Thoracic aorta (tissue), 2 donors: ENCODE measurements at regions not wholly inside any gene's neighbourhood (a gene's known extent, or its start where the extent isn't known, plus 50 kb on each side); places are given as distances from the start of the nearest gene placed in this dataset.

Experiments
- ATAC-seq: fragments of 150-250 bp; one replicate; pipeline ENCODE4 v1.8.0; 2017; ENCODE audit warnings: low read depth; ENCODE audit not compliant: insufficient number of reproducible peaks, low FRiP score
- DNase-seq: peaks from one replicate; pipeline ENCODE4 v3.0.0-alpha.2; 2020; ENCODE audit warnings: low spot score
- H3K27ac ChIP-seq, 2 donors: fragments of 200-600 bp; sonication (generic); 1 replicate in 1 of 2; 2 replicates in 1 of 2; pipeline ENCODE4 v1.5.1; 2016; ENCODE audit warnings: mild to moderate bottlenecking in 2 of 2, moderate library complexity in 2 of 2
- H3K27me3 ChIP-seq: fragments of 200-600 bp; sonication (generic); replicated peaks from 2 replicates; pipeline ENCODE4 v1.6.0; 2016; ENCODE audit warnings: mild to moderate bottlenecking; ENCODE audit not compliant: insufficient read depth
- H3K36me3 ChIP-seq: fragments of 200-600 bp; sonication (generic); one replicate; pipeline ENCODE4 v1.5.1; 2016
- H3K4me1 ChIP-seq, 2 donors: fragments of 200-600 bp; sonication (generic); 1 replicate in 1 of 2; 2 replicates in 1 of 2; pipeline versions ENCODE4 v1.5.1 to v1.6.0; 2016; ENCODE audit warnings: low read depth in 2 of 2, mild to moderate bottlenecking in 1 of 2; ENCODE audit not compliant: control insufficient read depth in 1 of 2
- H3K4me3 ChIP-seq: fragments of 200-600 bp; sonication (generic); 2 replicates; pipeline ENCODE4 v1.5.1; 2016; ENCODE audit warnings: mild to moderate bottlenecking
- H3K9me3 ChIP-seq: fragments of 200-600 bp; sonication (generic); 2 replicates; pipeline ENCODE4 v1.5.1; 2016
- CTCF ChIP-seq: fragments of 200-600 bp; sonication (generic); IDR thresholded peaks from one replicate; pipeline ENCODE4 v1.5.1; 2019; ENCODE audit warnings: antibody characterized with exemption

GRCh38 chr10:91120348-91120747 is 100.1 kb upstream of the PCGF5 start:
- no peaks in the 10 kb centered on the region for H3K27me3 ChIP-seq
- H3K4me1 ChIP-seq, result peaks cover 0 to 14% of the 10 kb centered on the region in 2 donors
- no peak for TF ChIP-seq CTCF
- DNase-seq (no peak), ATAC-seq (no peak)
- H3K4me3 ChIP-seq, result no peak overlapping the region
- no peaks in the 10 kb centered on the region for H3K36me3 ChIP-seq
- no peaks in the 10 kb centered on the region for H3K9me3 ChIP-seq
- no peak overlapping the region for H3K27ac ChIP-seq

GRCh38 chr10:91123261-91123660 is 97.2 kb upstream of the PCGF5 start:
- ATAC-seq (no peak), DNase-seq (no peak)
- TF ChIP-seq CTCF, result no peak

GRCh38 chr10:91124016-91124415 is 96.4 kb upstream of the PCGF5 start:
- DNase-seq, result no peak
- H3K36me3 ChIP-seq, result no peaks in the 10 kb centered on the region
- H3K4me1 ChIP-seq, result no peaks in the 10 kb centered on the region
- no peak overlapping the region for H3K4me3 ChIP-seq
- ATAC-seq, result no peak
- H3K27ac ChIP-seq, result no peak overlapping the region
- no peaks in the 10 kb centered on the region for H3K27me3 ChIP-seq
- TF ChIP-seq CTCF, result no peak
- H3K9me3 ChIP-seq, result no peaks in the 10 kb centered on the region

More at GRCh38 chr10:91123261-91123660, 97.2 kb upstream of the PCGF5 start:
- Histone ChIP-seq H3K27ac (no peak overlapping the region), H3K36me3 (no peaks in the 10 kb centered on the region), H3K9me3 (no peaks in the 10 kb centered on the region), H3K4me3 (no peak overlapping the region), H3K4me1 (no peaks in the 10 kb centered on the region), H3K27me3 (no peaks in the 10 kb centered on the region)

- H3K36me3 ChIP-seq, result no peaks in the 10 kb centered on the region
- no peaks in the 10 kb centered on the region for H3K4me1 ChIP-seq
- ATAC-seq (no peak), DNase-seq (no peak)
- H3K4me3 ChIP-seq, result no peak overlapping the region
- H3K27me3 ChIP-seq, result no peaks in the 10 kb centered on the region
- H3K27ac ChIP-seq, result no peak overlapping the region
- no peaks in the 10 kb centered on the region for H3K9me3 ChIP-seq
- TF ChIP-seq CTCF, result no peak
Measured at GRCh38 chr10:91126471-91126870, 94.0 kb upstream of the PCGF5 start.

- H3K27ac ChIP-seq, result no peak overlapping the region
- no peaks in the 10 kb centered on the region for H3K36me3 ChIP-seq
- no peaks in the 10 kb centered on the region for H3K4me1 ChIP-seq
- DNase-seq (no peak), ATAC-seq (no peak)
- no peak overlapping the region for H3K4me3 ChIP-seq
- no peaks in the 10 kb centered on the region for H3K9me3 ChIP-seq
- no peaks in the 10 kb centered on the region for H3K27me3 ChIP-seq
- TF ChIP-seq CTCF, result no peak
Measured at GRCh38 chr10:91127341-91128082, 93.0 kb upstream of the PCGF5 start.
